ENCODE measurements at regions not wholly inside any gene's neighbourhood (a gene's known extent, or its start where the extent isn't known, plus 50 kb on each side); places are given as distances from the start of the nearest gene placed in this dataset.

- no peak for TF ChIP-seq POLR2AphosphoS5 (IDR thresholded peaks at IDR 0.05)
- no peak for TF ChIP-seq CTCF (IDR thresholded peaks at IDR 0.05)
- no peak for TF ChIP-seq POLR2A (IDR thresholded peaks at IDR 0.05)
- TF ChIP-seq EP300 (IDR thresholded peaks at IDR 0.05): no peak
Observed at GRCh38 chr3:6779140-6779539, 81.8 kb upstream of the GRM7 start.
